DND-41 (cell line): ENCODE measurements at regions not wholly inside any gene's neighbourhood (a gene's known extent, or its start where the extent isn't known, plus 50 kb on each side); places are given as distances from the start of the nearest gene placed in this dataset.

Source experiments
- ATAC-seq: fragments of 200-7000 bp; cut with Tn5 transposase; 3 replicates; pipeline ENCODE4 v1.9.1; 2021; ENCODE audit warnings: low read depth; ENCODE audit not compliant: insufficient read depth
- DNase-seq: peaks from one replicate; pipeline ENCODE4 v3.0.0-alpha.2; 2020
- H2AFZ ChIP-seq: 2 replicates; pipeline ENCODE4 v1.6.0; 2012; ENCODE audit warnings: low read depth, low read length
- H3K27ac ChIP-seq: 2 replicates; pipeline ENCODE4 v1.5.1; 2012; ENCODE audit warnings: low read length, inconsistent platforms
- H3K27me3 ChIP-seq: fragments of 200-600 bp; sonication (generic); 2 replicates; pipeline ENCODE4 v1.6.0; 2012; ENCODE audit warnings: low read length, mild to moderate bottlenecking, inconsistent platforms; ENCODE audit not compliant: insufficient read depth, poor library complexity
- H3K36me3 ChIP-seq: 2 replicates; pipeline ENCODE4 v1.5.1; 2012; ENCODE audit warnings: low read length, inconsistent platforms; ENCODE audit not compliant: insufficient read depth
- H3K4me1 ChIP-seq: 2 replicates; pipeline ENCODE4 v1.5.1; 2012; ENCODE audit warnings: mild to moderate bottlenecking, low read length; ENCODE audit not compliant: insufficient read depth
- H3K4me2 ChIP-seq: 2 replicates; pipeline ENCODE4 v1.6.0; 2012; ENCODE audit warnings: mild to moderate bottlenecking, moderate library complexity, low read length, inconsistent platforms; ENCODE audit not compliant: insufficient read depth
- H3K4me3 ChIP-seq, 2 experiments: fragments of 200-600 bp in 1 of 2; shearing (Covaris generic) in 1 of 2; 2 replicates each; pipeline ENCODE4 v1.5.1; 2012 to 2016; ENCODE audit warnings: inconsistent platforms in 2 of 2, low read length in 2 of 2, mild to moderate bottlenecking in 2 of 2, low read depth in 1 of 2, moderate library complexity in 1 of 2
- H3K79me2 ChIP-seq: 2 replicates; pipeline ENCODE4 v1.6.0; 2012; ENCODE audit warnings: low read length, inconsistent platforms; ENCODE audit not compliant: insufficient read depth
- H3K9ac ChIP-seq: 2 replicates; pipeline ENCODE4 v1.6.0; 2012; ENCODE audit warnings: low read depth, mild to moderate bottlenecking, inconsistent platforms, low read length, moderate library complexity
- H3K9me3 ChIP-seq: 2 replicates; pipeline ENCODE4 v1.5.1; 2012; ENCODE audit warnings: low read length, moderate library complexity, mild to moderate bottlenecking, inconsistent platforms; ENCODE audit not compliant: insufficient read depth, severe bottlenecking
- H4K20me1 ChIP-seq: 2 replicates; pipeline ENCODE4 v1.6.0; 2012; ENCODE audit warnings: low read length; ENCODE audit not compliant: insufficient read depth
- CTCF ChIP-seq: IDR thresholded peaks from 2 replicates; pipeline ENCODE4 v1.5.1; 2012; ENCODE audit warnings: borderline replicate concordance, low read length, moderate library complexity, mild to moderate bottlenecking; ENCODE audit not compliant: poor library complexity, severe bottlenecking; ENCODE audit errors: extremely low read depth
- EZH2 ChIP-seq: IDR thresholded peaks from 3 replicates; pipeline ENCODE4 v1.6.1; 2012; ENCODE audit warnings: borderline replicate concordance, low read depth, mild to moderate bottlenecking, moderate library complexity, low read length, inconsistent platforms; ENCODE audit not compliant: severe bottlenecking

- Histone ChIP-seq H3K4me3 (no peak overlapping the region), H3K27me3 (no peaks in the 10 kb centered on the region), H3K4me1 (no peaks in the 10 kb centered on the region), H4K20me1 (no peaks in the 10 kb centered on the region), H3K9ac (no peak overlapping the region), H3K36me3 (no peaks in the 10 kb centered on the region), H3K79me2 (no peaks in the 10 kb centered on the region), H3K27ac (no peak overlapping the region), H3K4me2 (no peak overlapping the region), H2AFZ (no peak overlapping the region), H3K9me3 (peaks cover 5% of the 10 kb centered on the region)
- TF ChIP-seq EZH2 (no peak), CTCF (no peak)
- DNase-seq: no peak
- no peak for ATAC-seq
These were observed 159.9 kb downstream of the TRIML1 start for GRCh38 chr4:188299161-188299560.

- Histone ChIP-seq H3K4me2 (no peak overlapping the region), H3K9ac (no peak overlapping the region), H3K79me2 (no peaks in the 10 kb centered on the region), H2AFZ (no peak overlapping the region), H3K27me3 (no peaks in the 10 kb centered on the region), H3K4me3 (no peak overlapping the region), H3K4me1 (no peaks in the 10 kb centered on the region), H4K20me1 (no peaks in the 10 kb centered on the region), H3K27ac (no peak overlapping the region), H3K9me3 (peaks cover 5% of the 10 kb centered on the region), H3K36me3 (no peaks in the 10 kb centered on the region)
- DNase-seq: no peak
- no peak for TF ChIP-seq CTCF
- ATAC-seq: no peak
These were observed 161.1 kb downstream of the TRIML1 start for GRCh38 chr4:188300385-188300784.

GRCh38 chr4:188305690-188306089 lies 166.4 kb downstream of the TRIML1 start:
- Histone ChIP-seq H4K20me1 (no peaks in the 10 kb centered on the region), H2AFZ (no peak overlapping the region), H3K27me3 (no peaks in the 10 kb centered on the region), H3K36me3 (no peaks in the 10 kb centered on the region), H3K9me3 (peaks cover 4% of the 10 kb centered on the region), H3K4me1 (no peaks in the 10 kb centered on the region), H3K4me3 (no peak overlapping the region), H3K27ac (no peak overlapping the region), H3K4me2 (no peak overlapping the region), H3K79me2 (no peaks in the 10 kb centered on the region), H3K9ac (no peak overlapping the region)
- ATAC-seq (no peak), DNase-seq (no peak)
- TF ChIP-seq EZH2: no peak
- TF ChIP-seq CTCF: no peak

- no peaks in the 10 kb centered on the region for H3K9me3 ChIP-seq
These were observed 168.3 kb downstream of the TRIML1 start for GRCh38 chr4:188307591-188307990.

More at GRCh38 chr4:188307591-188307990, 168.3 kb downstream of the TRIML1 start:
- no peak overlapping the region for H2AFZ ChIP-seq
- TF ChIP-seq CTCF (no peak), EZH2 (no peak)
- H3K9ac ChIP-seq: no peak overlapping the region
- H3K4me2 ChIP-seq: no peak overlapping the region
- no peaks in the 10 kb centered on the region for H3K79me2 ChIP-seq
- H4K20me1 ChIP-seq: no peaks in the 10 kb centered on the region
- no peaks in the 10 kb centered on the region for H3K4me1 ChIP-seq
- DNase-seq (no peak), ATAC-seq (no peak)
- H3K4me3 ChIP-seq: no peak overlapping the region
- no peak overlapping the region for H3K27ac ChIP-seq
- H3K36me3 ChIP-seq: no peaks in the 10 kb centered on the region
- H3K27me3 ChIP-seq: no peaks in the 10 kb centered on the region
